ENCODE measurements at regions not wholly inside any gene's neighbourhood (a gene's known extent, or its start where the extent isn't known, plus 50 kb on each side); places are given as distances from the start of the nearest gene placed in this dataset.
A peak's percentile ranks its signal among the peaks of the same experiment; 100 is the strongest.

GRCh38 chr3:56915966-56916586 is 114.3 kb upstream of the ARHGEF3 start:
- no peaks in the 10 kb centered on the region for H3K27me3 ChIP-seq (ENCODE audit: control insufficient read depth, insufficient read depth, low read length)
- intact Hi-C loops (cut with micrococcal nuclease): loop anchor here (5.0 to 10.0 kb wide), 3 partner anchors 49 to 214 kb away; partner anchors contain the start of gene ARHGEF3
- H3K4me1 Mint-ChIP-seq: peaks cover 46 to 57% of the 10 kb centered on the region in 2 donors
- ATAC-seq (peak; percentile 93 to 95 (median 93)), DNase-seq (peak; percentile 54 to 86)
- H3K27ac Mint-ChIP-seq: peak overlapping the region; percentile 80 to 85
- 3% methylated on average over 16 of the region's 16 CpGs for WGBS (ENCODE audit: insufficient coverage)
- TF ChIP-seq CTCF (IDR thresholded peaks at IDR 0.05): no peak
- H3K27me3 Mint-ChIP-seq (ENCODE audit: low read depth in 2 of 2): no peaks in the 10 kb centered on the region
- H3K36me3 ChIP-seq (ENCODE audit: control insufficient read depth, insufficient read depth, low read length): peaks cover 2% of the 10 kb centered on the region
- H3K4me3 ChIP-seq (ENCODE audit: low read length): peak overlapping the region; percentile 60
- peak overlapping the region; percentile 75 for H3K27ac ChIP-seq (ENCODE audit: low read length)
- no peaks in the 10 kb centered on the region for H3K9me3 ChIP-seq (ENCODE audit: control insufficient read depth, insufficient read depth, low read length)
- peak overlapping the region; percentile 86 for H3K4me3 Mint-ChIP-seq
- peaks cover 39% of the 10 kb centered on the region for H3K4me1 ChIP-seq (ENCODE audit: control insufficient read depth, insufficient read depth, low read length)
- H3K36me3 Mint-ChIP-seq: no peaks in the 10 kb centered on the region
- H3K9me3 Mint-ChIP-seq: no peaks in the 10 kb centered on the region

- H3K4me3 ChIP-seq (ENCODE audit: low read length): no peak overlapping the region
- no peaks in the 10 kb centered on the region for H3K9me3 ChIP-seq (ENCODE audit: control insufficient read depth, insufficient read depth, low read length)
- peaks cover 5% of the 10 kb centered on the region for H3K36me3 ChIP-seq (ENCODE audit: control insufficient read depth, insufficient read depth, low read length)
- ATAC-seq (no peak), DNase-seq (peak in 1 of 2 donors; percentile 24)
- peak overlapping the region; percentile 86 for H3K4me3 Mint-ChIP-seq
- peaks cover 47 to 56% of the 10 kb centered on the region in 2 donors for H3K4me1 Mint-ChIP-seq
- intact Hi-C loops (cut with micrococcal nuclease): loop anchor here (5.0 to 10.0 kb wide), 3 partner anchors 50 to 212 kb away; partner anchors contain the start of gene ARHGEF3
- 70% methylated on average over 1 of the region's 3 CpGs for WGBS (ENCODE audit: insufficient coverage)
- TF ChIP-seq CTCF (IDR thresholded peaks at IDR 0.05): no peak
- H3K4me1 ChIP-seq (ENCODE audit: control insufficient read depth, insufficient read depth, low read length): peaks cover 37% of the 10 kb centered on the region
- no peaks in the 10 kb centered on the region for H3K27me3 Mint-ChIP-seq (ENCODE audit: low read depth in 2 of 2)
- no peaks in the 10 kb centered on the region for H3K9me3 Mint-ChIP-seq
- H3K27ac ChIP-seq (ENCODE audit: low read length): no peak overlapping the region
- no peaks in the 10 kb centered on the region for H3K27me3 ChIP-seq (ENCODE audit: control insufficient read depth, insufficient read depth, low read length)
- H3K36me3 Mint-ChIP-seq: no peaks in the 10 kb centered on the region
- peak overlapping the region; percentile 80 to 85 for H3K27ac Mint-ChIP-seq
These were observed 112.9 kb upstream of the ARHGEF3 start for GRCh38 chr3:56914646-56915045.

DNA sequence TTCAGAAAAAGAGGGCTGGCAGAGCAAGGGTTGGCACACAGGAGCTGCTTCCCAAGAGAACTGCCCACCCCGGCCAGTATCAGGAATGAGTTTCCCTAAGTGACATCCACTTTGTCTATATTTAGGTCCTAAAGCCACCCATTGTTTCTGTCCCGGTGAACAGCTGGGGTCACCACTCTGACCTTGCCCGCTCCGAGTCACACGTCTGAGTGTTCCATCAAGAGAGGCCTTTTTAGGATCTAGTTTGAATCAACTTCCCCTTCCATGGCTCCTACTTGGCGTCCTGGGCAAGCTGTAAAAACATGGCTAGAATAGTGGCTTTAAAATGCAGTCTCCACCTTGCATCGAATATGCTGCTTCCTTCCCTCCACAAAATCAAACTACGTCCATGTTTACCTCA is 109.6 kb upstream of the ARHGEF3 start:
- TF ChIP-seq CTCF (IDR thresholded peaks at IDR 0.05): no peak
- H3K36me3 ChIP-seq (ENCODE audit: control insufficient read depth, insufficient read depth, low read length): peaks cover 5% of the 10 kb centered on the region
- Mint-ChIP-seq H3K27ac (no peak overlapping the region), H3K4me3 (no peak overlapping the region), H3K27me3 (ENCODE audit: low read depth in 2 of 2) (no peaks in the 10 kb centered on the region), H3K36me3 (no peaks in the 10 kb centered on the region), H3K4me1 (peaks cover 29 to 44% of the 10 kb centered on the region in 2 donors), H3K9me3 (no peaks in the 10 kb centered on the region)
- DNase-seq: no peak
- peaks cover 9% of the 10 kb centered on the region for H3K4me1 ChIP-seq (ENCODE audit: control insufficient read depth, insufficient read depth, low read length)
- H3K9me3 ChIP-seq (ENCODE audit: control insufficient read depth, insufficient read depth, low read length): no peaks in the 10 kb centered on the region
- WGBS (ENCODE audit: insufficient coverage): 91% methylated on average over 8 of the region's 8 CpGs
- no peaks in the 10 kb centered on the region for H3K27me3 ChIP-seq (ENCODE audit: control insufficient read depth, insufficient read depth, low read length)
- ATAC-seq: no peak
- intact Hi-C loops (cut with micrococcal nuclease): loop anchor here (10.0 kb wide), 1 partner anchor 53 kb away; no protein-coding TSS in a partner anchor
- no peak overlapping the region for H3K27ac ChIP-seq (ENCODE audit: low read length)
- no peak overlapping the region for H3K4me3 ChIP-seq (ENCODE audit: low read length)

DNA sequence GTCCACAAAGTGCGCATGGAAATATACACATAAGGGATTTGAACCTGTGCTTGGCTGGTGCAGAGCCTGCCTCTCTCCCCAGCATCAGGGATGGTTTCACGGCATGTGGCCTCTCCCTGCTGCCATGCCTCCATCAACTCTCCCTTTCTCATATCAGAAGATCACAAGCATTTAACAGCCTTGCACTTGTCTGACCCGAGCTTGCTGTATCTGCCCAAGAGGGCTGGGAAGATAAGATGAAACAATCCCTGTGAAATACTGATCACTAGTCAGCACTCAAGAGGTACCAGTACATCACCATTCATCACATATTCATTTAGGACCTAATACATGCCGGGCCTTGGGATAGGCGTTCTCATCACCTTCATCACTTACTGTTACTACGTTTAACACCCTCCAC is 107.6 kb upstream of the ARHGEF3 start:
- Mint-ChIP-seq H3K4me1 (peaks cover 25 to 29% of the 10 kb centered on the region in 2 donors), H3K27ac (no peak overlapping the region), H3K4me3 (no peak overlapping the region), H3K9me3 (no peaks in the 10 kb centered on the region), H3K27me3 (ENCODE audit: low read depth in 2 of 2) (no peaks in the 10 kb centered on the region), H3K36me3 (no peaks in the 10 kb centered on the region)
- no peak for TF ChIP-seq CTCF (IDR thresholded peaks at IDR 0.05)
- Histone ChIP-seq H3K27ac (ENCODE audit: low read length) (no peak overlapping the region), H3K9me3 (ENCODE audit: control insufficient read depth, insufficient read depth, low read length) (no peaks in the 10 kb centered on the region), H3K4me3 (ENCODE audit: low read length) (no peak overlapping the region), H3K4me1 (ENCODE audit: control insufficient read depth, insufficient read depth, low read length) (no peaks in the 10 kb centered on the region), H3K27me3 (ENCODE audit: control insufficient read depth, insufficient read depth, low read length) (no peaks in the 10 kb centered on the region), H3K36me3 (ENCODE audit: control insufficient read depth, insufficient read depth, low read length) (peaks cover 5% of the 10 kb centered on the region)
- no peak for ATAC-seq
- intact Hi-C loops (cut with micrococcal nuclease): no loop called here
- WGBS (ENCODE audit: insufficient coverage): 95% methylated on average over 5 of the region's 6 CpGs
- DNase-seq: no peak

All from natural killer cell (primary cell).